Transverse colon (tissue), 4 donors: ENCODE measurements at regions not wholly inside any gene's neighbourhood (a gene's known extent, or its start where the extent isn't known, plus 50 kb on each side); places are given as distances from the start of the nearest gene placed in this dataset.

Experiments used
- DNase-seq: peaks from one replicate; pipeline ENCODE4 v3.0.0-alpha.2; 2019
- H3K27ac ChIP-seq, 4 donors: fragments of 200-600 bp; sonication (generic); 2 replicates each; pipeline ENCODE4 v1.5.1; 2016 to 2018; ENCODE audit warnings: inconsistent platforms in 4 of 4
- H3K27me3 ChIP-seq: fragments of 200-600 bp; sonication (generic); 2 replicates; pipeline ENCODE4 v1.5.1; 2017; ENCODE audit warnings: inconsistent platforms
- H3K36me3 ChIP-seq, 4 donors: fragments of 200-600 bp; sonication (generic); 2 replicates each; pipeline ENCODE4 v1.5.1; 2017 to 2019; ENCODE audit warnings: inconsistent platforms in 4 of 4
- H3K4me1 ChIP-seq, 4 donors: fragments of 200-600 bp; sonication (generic); 2 replicates each; pipeline ENCODE4 v1.5.1; 2017 to 2020; ENCODE audit warnings: inconsistent platforms in 4 of 4
- H3K4me3 ChIP-seq, 4 donors: fragments of 200-600 bp; sonication (generic); 1 replicate in 1 of 4; 2 replicates in 3 of 4; pipeline versions ENCODE4 v1.5.1 to v1.6.1; 2017 to 2019; ENCODE audit warnings: inconsistent platforms in 4 of 4
- H3K9me3 ChIP-seq, 2 donors: fragments of 200-600 bp; sonication (generic); 2 replicates each; pipeline ENCODE4 v1.5.1; 2017 to 2019; ENCODE audit warnings: inconsistent platforms in 2 of 2
- CTCF ChIP-seq, 5 experiments: fragments of 200-600 bp in 3 of 5; fragments of 450-650 bp in 2 of 5; sonication (generic) in 3 of 5; IDR thresholded peaks; 1 replicate in 2 of 5; 2 replicates in 3 of 5; pipeline ENCODE4 v1.5.1; 2016 to 2017; ENCODE audit warnings: antibody characterized with exemption in 5 of 5, inconsistent platforms in 3 of 5, mild to moderate bottlenecking in 2 of 5, moderate library complexity in 1 of 5
- EP300 ChIP-seq: sonication (generic); formaldehyde crosslinking; IDR thresholded peaks from one replicate; pipeline ENCODE4 v1.6.1; 2017; ENCODE audit warnings: antibody characterized with exemption, low read depth
- POLR2A ChIP-seq: fragments of 450-650 bp; IDR thresholded peaks from one replicate; pipeline ENCODE4 v1.6.1; 2016; ENCODE audit warnings: antibody characterized with exemption, mild to moderate bottlenecking, moderate library complexity
- POLR2AphosphoS5 ChIP-seq, 3 donors: sonication (generic); formaldehyde crosslinking; IDR thresholded peaks; one replicate each; pipeline ENCODE4 v1.6.1; 2016; ENCODE audit warnings: antibody characterized with exemption in 3 of 3
- WGBS, 2 donors: methylation state at CpG; one replicate each; pipeline ENCODE4 v1.1.5; 2018; ENCODE audit warnings: low coverage in 1 of 2; 5-methylcytosine and 5-hydroxymethylcytosine counted together
- in situ Hi-C, 4 donors: fragments of 200-750 bp; cut with MboI; loops; one replicate each; pipeline versions ENCODE4 v1.15.0 to v1.15.1; 2017; ENCODE audit warnings: low sequenced_read_pairs in 3 of 4, low pct_ligation_motif_present in 1 of 4, low pct_unique_long_range_greater_than_20kb in 1 of 4
- intact Hi-C: fragments of 100-400 bp; cut with DNase I; formaldehyde crosslinking; loops from one replicate; pipeline ENCODE4 v1.15.1; 2023; ENCODE audit warnings: low total_unique reads

GRCh38 chr5:81855591-81855990, 104.7 kb upstream of the SSBP2 start:
- WGBS, 2 donors: 57 to 67% methylated on average over 2 of the region's 2 CpGs
- in situ Hi-C loops: loop anchor here in 1 of 4 donors (10.0 kb wide), 1 partner anchor 309 kb away; no protein-coding TSS in a partner anchor
- Histone ChIP-seq H3K36me3 (no peaks in the 10 kb centered on the region), H3K27ac (no peak overlapping the region), H3K4me3 (no peak overlapping the region), H3K9me3 (no peaks in the 10 kb centered on the region), H3K4me1 (peaks cover 12 to 35% (median 18%) of the 10 kb centered on the region in 4 donors), H3K27me3 (no peaks in the 10 kb centered on the region)
- DNase-seq: no peak
- intact Hi-C loops: loop anchor here (5.0 kb wide), 1 partner anchor 307 kb away; no protein-coding TSS in a partner anchor
- TF ChIP-seq CTCF (IDR thresholded peaks at IDR 0.05) (no peak), POLR2A (no peak), EP300 (no peak), POLR2AphosphoS5 (IDR thresholded peaks at IDR 0.05) (no peak)

- intact Hi-C loops: loop anchor here (5.0 kb wide), 3 partner anchors 117 to 348 kb away; partner anchors contain the start of gene ATG10
- no peak overlapping the region for H3K4me3 ChIP-seq
- no peaks in the 10 kb centered on the region for H3K36me3 ChIP-seq
- no peaks in the 10 kb centered on the region for H3K9me3 ChIP-seq
- H3K27ac ChIP-seq: no peak overlapping the region
- peaks cover 15 to 42% (median 25%) of the 10 kb centered on the region in 4 donors for H3K4me1 ChIP-seq
- WGBS, 2 donors: 59 to 65% methylated on average over 3 of the region's 3 CpGs
- no peaks in the 10 kb centered on the region for H3K27me3 ChIP-seq
- DNase-seq: no peak
- in situ Hi-C loops: loop anchor here in 2 of 4 donors (5.0 to 10.0 kb wide), 3 partner anchors 68 to 310 kb away; no protein-coding TSS in a partner anchor
- TF ChIP-seq POLR2AphosphoS5 (IDR thresholded peaks at IDR 0.05) (no peak), EP300 (no peak), CTCF (IDR thresholded peaks at IDR 0.05) (no peak), POLR2A (no peak)
Measured at GRCh38 chr5:81854915-81855314, 104.0 kb upstream of the SSBP2 start.

GRCh38 chr5:81854485-81854884, 103.6 kb upstream of the SSBP2 start:
- in situ Hi-C loops: loop anchor here in 2 of 4 donors (5.0 to 10.0 kb wide), 3 partner anchors 67 to 310 kb away; no protein-coding TSS in a partner anchor
- H3K9me3 ChIP-seq: no peaks in the 10 kb centered on the region
- DNase-seq: no peak
- TF ChIP-seq CTCF (IDR thresholded peaks at IDR 0.05): peak in 2 of 5 experiments; percentile 16 to 20
- TF ChIP-seq POLR2A: no peak
- no peak for TF ChIP-seq EP300
- no peak for TF ChIP-seq POLR2AphosphoS5 (IDR thresholded peaks at IDR 0.05)
- no peaks in the 10 kb centered on the region for H3K36me3 ChIP-seq
- intact Hi-C loops: loop anchor here (5.0 kb wide), 2 partner anchors 118 to 347 kb away; partner anchors contain the start of gene ATG10
- no peaks in the 10 kb centered on the region for H3K27me3 ChIP-seq
- no peak overlapping the region for H3K27ac ChIP-seq
- no peak overlapping the region for H3K4me3 ChIP-seq
- H3K4me1 ChIP-seq: peaks cover 15 to 46% (median 29%) of the 10 kb centered on the region in 4 donors

- peak overlapping the region; percentile 85 to 97 (median 90) for H3K27ac ChIP-seq
- in situ Hi-C loops (loop anchor here in 2 of 4 donors (5.0 to 10.0 kb wide), 3 partner anchors 66 to 312 kb away; no protein-coding TSS in a partner anchor), intact Hi-C loops (loop anchor here (5.0 kb wide), 2 partner anchors 119 to 346 kb away; partner anchors contain the start of gene ATG10)
- DNase-seq: no peak
- TF ChIP-seq POLR2A: no peak
- no peak for TF ChIP-seq EP300
- no peak for TF ChIP-seq CTCF (IDR thresholded peaks at IDR 0.05)
- no peak for TF ChIP-seq POLR2AphosphoS5 (IDR thresholded peaks at IDR 0.05)
- H3K27me3 ChIP-seq: no peaks in the 10 kb centered on the region
- H3K9me3 ChIP-seq: no peaks in the 10 kb centered on the region
- no peak overlapping the region for H3K4me3 ChIP-seq
- H3K4me1 ChIP-seq: peaks cover 15 to 58% (median 31%) of the 10 kb centered on the region in 4 donors
- H3K36me3 ChIP-seq: no peaks in the 10 kb centered on the region
- WGBS, 2 donors: 75 to 79% methylated on average over 3 to 6 of the region's 6 CpGs
Measured at GRCh38 chr5:81853030-81853357, 102.1 kb upstream of the SSBP2 start.
